B cell (primary cell): ENCODE measurements at regions not wholly inside any gene's neighbourhood (a gene's known extent, or its start where the extent isn't known, plus 50 kb on each side); places are given as distances from the start of the nearest gene placed in this dataset.

ENCODE experiments used
- ATAC-seq: fragments of 200-7000 bp; cut with Tn5 transposase; one replicate; pipeline ENCODE4 v1.10.0; 2021; ENCODE audit warnings: low read depth, mild to moderate bottlenecking, moderate number of reproducible peaks, moderate library complexity
- CTCF ChIA-PET: fragments of 350-600 bp; sonication (Branson Sonifier 250); formaldehyde crosslinking; loops from one replicate; lab custom pipeline; 2021; ENCODE audit warnings: antibody characterized with exemption, inconsistent platforms; lab: Charles Lee
- POLR2A ChIA-PET: fragments of 350-600 bp; sonication (Branson Sonifier 250); formaldehyde crosslinking; loops from one replicate; lab custom pipeline; 2021; ENCODE audit warnings: antibody characterized with exemption; lab: Charles Lee
- DNase-seq: peaks from one replicate; pipeline ENCODE4 v3.0.0; 2013
- H2AFZ ChIP-seq: 2 replicates; pipeline ENCODE4 v1.6.1; 2012; ENCODE audit warnings: mild to moderate bottlenecking, low read depth, low read length; ENCODE audit not compliant: insufficient read depth, poor library complexity, severe bottlenecking
- H3K27ac ChIP-seq, 2 donors: 1 replicate in 1 of 2; 2 replicates in 1 of 2; pipeline ENCODE4 v1.5.1; 2012 to 2013; ENCODE audit warnings: low read length in 2 of 2, mild to moderate bottlenecking in 2 of 2, moderate library complexity in 1 of 2
- H3K27me3 ChIP-seq, 4 experiments: fragments of 200-600 bp in 1 of 4; sonication (generic) in 1 of 4; replicated peaks in 1 of 4; 1 replicate in 2 of 4; 2 replicates in 2 of 4; pipeline versions ENCODE4 v1.6.1 to v1.7.0; 2013 to 2016; ENCODE audit warnings: low read length in 3 of 4, mild to moderate bottlenecking in 2 of 4, mixed read lengths in 1 of 4, moderate library complexity in 1 of 4; ENCODE audit not compliant: insufficient read depth in 4 of 4, control insufficient read depth in 3 of 4; ENCODE audit errors: control extremely low read depth in 1 of 4
- H3K36me3 ChIP-seq, 2 experiments: replicated peaks in 1 of 2; 1 replicate in 1 of 2; 2 replicates in 1 of 2; pipeline versions ENCODE4 v1.6.1 to v1.7.1; 2013; ENCODE audit warnings: low read length in 1 of 2; ENCODE audit not compliant: insufficient read depth in 2 of 2, control insufficient read depth in 1 of 2; ENCODE audit errors: control extremely low read depth in 1 of 2, extremely low read depth in 1 of 2
- H3K4me1 ChIP-seq, 2 donors: fragments of 200-600 bp in 1 of 2; sonication (generic) in 1 of 2; 1 replicate in 1 of 2; 2 replicates in 1 of 2; pipeline versions ENCODE4 v1.5.1 to v1.6.1; 2013 to 2017; ENCODE audit warnings: low read length in 2 of 2; ENCODE audit not compliant: control insufficient read depth in 2 of 2, insufficient read depth in 2 of 2
- H3K4me2 ChIP-seq: replicated peaks from 2 replicates; pipeline ENCODE3; 2012; ENCODE audit warnings: mild to moderate bottlenecking, low read depth, low read length; ENCODE audit not compliant: poor library complexity, severe bottlenecking
- H3K4me3 ChIP-seq, 5 experiments: fragments of 200-600 bp in 1 of 5; sonication (generic) in 1 of 5; 1 replicate in 3 of 5; 2 replicates in 2 of 5; pipeline versions ENCODE4 v1.5.1 to v1.7.0; 2011 to 2016; ENCODE audit warnings: low read length in 4 of 5, mild to moderate bottlenecking in 4 of 5, low read depth in 2 of 5, control low read depth in 1 of 5, moderate library complexity in 1 of 5; ENCODE audit not compliant: insufficient read depth in 1 of 5; ENCODE audit errors: control extremely low read depth in 1 of 5, extremely low read depth in 1 of 5
- H3K79me2 ChIP-seq: fragments of 200-600 bp; sonication (generic); one replicate; pipeline ENCODE4 v1.6.0; 2016; ENCODE audit warnings: low read length; ENCODE audit not compliant: control insufficient read depth, insufficient read depth
- H3K9ac ChIP-seq: fragments of 200-600 bp; sonication (generic); 2 replicates; pipeline ENCODE4 v1.6.1; 2017; ENCODE audit warnings: mild to moderate bottlenecking, low read length, moderate library complexity
- H3K9me3 ChIP-seq, 3 donors: one replicate each; pipeline versions ENCODE4 v1.6.1 to v1.7.1; 2013; ENCODE audit warnings: low read length in 2 of 3; ENCODE audit not compliant: control insufficient read depth in 2 of 3, insufficient read depth in 1 of 3; ENCODE audit errors: control extremely low read depth in 1 of 3
- H4K20me1 ChIP-seq: 2 replicates; pipeline ENCODE4 v1.6.0; 2012; ENCODE audit warnings: mild to moderate bottlenecking, low read length; ENCODE audit not compliant: insufficient read depth, control insufficient read depth, poor library complexity, severe bottlenecking
- H3K27ac Mint-ChIP-seq: one replicate; pipeline ENCODE4 v1.8.0; 2021; ENCODE audit warnings: mixed read lengths
- H3K27me3 Mint-ChIP-seq: one replicate; pipeline ENCODE4 v1.8.0; 2021; ENCODE audit warnings: mixed read lengths
- H3K4me1 Mint-ChIP-seq: one replicate; pipeline ENCODE4 v1.8.0; 2021; ENCODE audit warnings: mixed read lengths
- H3K4me3 Mint-ChIP-seq: one replicate; pipeline ENCODE4 v1.8.0; 2021; ENCODE audit warnings: mixed read lengths
- H3K9me3 Mint-ChIP-seq: one replicate; pipeline ENCODE4 v1.8.0; 2022; ENCODE audit warnings: mixed read lengths; ENCODE audit not compliant: insufficient read depth
- CTCF ChIP-seq: fragments of 200-600 bp; IDR thresholded peaks from one replicate; pipeline ENCODE4 v1.8.0; 2022; ENCODE audit warnings: antibody characterized with exemption, mild to moderate bottlenecking
- EZH2 ChIP-seq: IDR thresholded peaks from 2 replicates; pipeline ENCODE4 v1.6.1; 2012; ENCODE audit warnings: borderline replicate concordance, low read depth, mild to moderate bottlenecking, moderate library complexity, low read length; ENCODE audit not compliant: insufficient read depth, poor library complexity, severe bottlenecking
- WGBS: methylation state at CpG from one replicate; pipeline ENCODE4 v1.1.5; 2013; ENCODE audit warnings: missing lambda C conversion rate; ENCODE audit not compliant: insufficient coverage; 5-methylcytosine and 5-hydroxymethylcytosine counted together
- intact Hi-C: fragments of 100-400 bp; cut with micrococcal nuclease; formaldehyde crosslinking; loops from one replicate; pipeline ENCODE4 v1.10.0; 2022

- no peak for TF ChIP-seq CTCF
- no peak for TF ChIP-seq EZH2
- WGBS = 50% methylated on average over 9 of the region's 10 CpGs
- peaks cover 4 to 7% of the 10 kb centered on the region in 2 donors for H3K4me1 ChIP-seq
- H3K4me2 ChIP-seq = no peak overlapping the region
- ChIA-PET CTCF (no interaction called here), POLR2A (no interaction called here)
- no peak overlapping the region for H3K4me3 ChIP-seq
- Mint-ChIP-seq H3K4me1 (peaks cover 5% of the 10 kb centered on the region), H3K9me3 (no peaks in the 10 kb centered on the region), H3K27me3 (peaks cover 15% of the 10 kb centered on the region), H3K4me3 (no peak overlapping the region), H3K27ac (no peak overlapping the region)
- H3K36me3 ChIP-seq = no peaks in the 10 kb centered on the region
- ATAC-seq = no peak
- no peak overlapping the region for H2AFZ ChIP-seq
- H3K79me2 ChIP-seq = no peaks in the 10 kb centered on the region
- no peaks in the 10 kb centered on the region for H4K20me1 ChIP-seq
- intact Hi-C loops = no loop called here
- peaks cover 0 to 3% (median 0%) of the 10 kb centered on the region in 4 experiments for H3K27me3 ChIP-seq
- peaks cover 0 to 4% (median 0%) of the 10 kb centered on the region in 3 donors for H3K9me3 ChIP-seq
- no peak for DNase-seq
- no peak overlapping the region for H3K27ac ChIP-seq
- H3K9ac ChIP-seq = no peak overlapping the region
Observed at GRCh38 chr10:43939939-43940820, 291.5 kb upstream of the ZNF32 start.

GRCh38 chr10:43939389-43939938 is 290.8 kb upstream of the ZNF32 start:
- Histone ChIP-seq H4K20me1 (no peaks in the 10 kb centered on the region), H3K4me2 (no peak overlapping the region), H3K79me2 (no peaks in the 10 kb centered on the region), H3K27me3 (peaks cover 0 to 1% (median 0%) of the 10 kb centered on the region in 4 experiments), H3K9me3 (peaks cover 0 to 4% (median 0%) of the 10 kb centered on the region in 3 donors), H3K27ac (no peak overlapping the region), H3K4me1 (peaks cover 4 to 7% of the 10 kb centered on the region in 2 donors), H3K9ac (no peak overlapping the region), H3K36me3 (no peaks in the 10 kb centered on the region), H3K4me3 (no peak overlapping the region), H2AFZ (no peak overlapping the region)
- DNase-seq (no peak), ATAC-seq (no peak)
- Mint-ChIP-seq H3K27me3 (peaks cover 15% of the 10 kb centered on the region), H3K27ac (no peak overlapping the region), H3K4me3 (no peak overlapping the region), H3K9me3 (no peaks in the 10 kb centered on the region), H3K4me1 (peaks cover 5% of the 10 kb centered on the region)
- ChIA-PET CTCF (no interaction called here), POLR2A (no interaction called here)
- 75% methylated on average over 6 of the region's 6 CpGs for WGBS
- intact Hi-C loops = no loop called here
- TF ChIP-seq EZH2 = no peak
- no peak for TF ChIP-seq CTCF
